GM21367 (cell line): ENCODE measurements at regions not wholly inside any gene's neighbourhood (a gene's known extent, or its start where the extent isn't known, plus 50 kb on each side); places are given as distances from the start of the nearest gene placed in this dataset.
"Not testable (repeated sequence)": the region's sequence is repeated elsewhere in the genome, so short reads cannot be mapped to it uniquely, and the experiment has no call there.

ENCODE experiments used
- ATAC-seq: cut with Tn5 transposase; IDR thresholded peaks from one replicate; pipeline ENCODE4 v1.9.1; 2021; ENCODE audit not compliant: unreplicated experiment

- peak; percentile 45 for ATAC-seq
Observed at GRCh38 chr9:115524453-115525059, 406.6 kb upstream of the TNC start.

GRCh38 chr9:115525111-115526058 lies 407.4 kb upstream of the TNC start:
- ATAC-seq, result no peak

- no peak for ATAC-seq
Observed at GRCh38 chr9:115531410-115532125, 413.6 kb upstream of the TNC start.

- no peak for ATAC-seq
Observed at GRCh38 chr9:115533511-115533910, 415.6 kb upstream of the TNC start.

- ATAC-seq, result no peak
Observed at GRCh38 chr9:115540091-115540490, 422.1 kb upstream of the TNC start.

- ATAC-seq, result no peak
Observed at GRCh38 chr9:115543511-115543910, 425.6 kb upstream of the TNC start.

GRCh38 chr9:115548609-115549260 lies 430.8 kb upstream of the TNC start:
- no peak for ATAC-seq

GRCh38 chr9:115551396-115551795 lies 433.4 kb upstream of the TNC start:
- no peak for ATAC-seq

- no peak for ATAC-seq
Observed at GRCh38 chr9:115553060-115553773, 435.3 kb upstream of the TNC start.

- ATAC-seq, result no peak
Observed at GRCh38 chr9:115556432-115556831, 438.5 kb upstream of the TNC start.

- no peak for ATAC-seq
Observed at GRCh38 chr9:115575147-115575546, 457.2 kb upstream of the TNC start.

GRCh38 chr9:115585458-115585857 lies 467.5 kb upstream of the TNC start:
- ATAC-seq, result not testable (repeated sequence)

GRCh38 chr9:115587310-115587709 lies 469.4 kb upstream of the TNC start:
- ATAC-seq, result no peak

- ATAC-seq, result no peak
Observed at GRCh38 chr9:115590011-115590410, 472.1 kb upstream of the TNC start.

- ATAC-seq, result no peak
Observed at GRCh38 chr9:115591584-115591984, 473.6 kb upstream of the TNC start.

GRCh38 chr9:115593587-115594091 lies 475.7 kb upstream of the TNC start:
- ATAC-seq, result peak; percentile 65

- ATAC-seq, result no peak
Observed at GRCh38 chr9:115594557-115594956, 476.6 kb upstream of the TNC start.

GRCh38 chr9:115596021-115596745 lies 478.2 kb upstream of the TNC start:
- no peak for ATAC-seq

GRCh38 chr9:115596746-115597080 lies 478.8 kb upstream of the TNC start:
- ATAC-seq, result no peak
